ENCODE measurements at regions not wholly inside any gene's neighbourhood (a gene's known extent, or its start where the extent isn't known, plus 50 kb on each side); places are given as distances from the start of the nearest gene placed in this dataset.

DNA sequence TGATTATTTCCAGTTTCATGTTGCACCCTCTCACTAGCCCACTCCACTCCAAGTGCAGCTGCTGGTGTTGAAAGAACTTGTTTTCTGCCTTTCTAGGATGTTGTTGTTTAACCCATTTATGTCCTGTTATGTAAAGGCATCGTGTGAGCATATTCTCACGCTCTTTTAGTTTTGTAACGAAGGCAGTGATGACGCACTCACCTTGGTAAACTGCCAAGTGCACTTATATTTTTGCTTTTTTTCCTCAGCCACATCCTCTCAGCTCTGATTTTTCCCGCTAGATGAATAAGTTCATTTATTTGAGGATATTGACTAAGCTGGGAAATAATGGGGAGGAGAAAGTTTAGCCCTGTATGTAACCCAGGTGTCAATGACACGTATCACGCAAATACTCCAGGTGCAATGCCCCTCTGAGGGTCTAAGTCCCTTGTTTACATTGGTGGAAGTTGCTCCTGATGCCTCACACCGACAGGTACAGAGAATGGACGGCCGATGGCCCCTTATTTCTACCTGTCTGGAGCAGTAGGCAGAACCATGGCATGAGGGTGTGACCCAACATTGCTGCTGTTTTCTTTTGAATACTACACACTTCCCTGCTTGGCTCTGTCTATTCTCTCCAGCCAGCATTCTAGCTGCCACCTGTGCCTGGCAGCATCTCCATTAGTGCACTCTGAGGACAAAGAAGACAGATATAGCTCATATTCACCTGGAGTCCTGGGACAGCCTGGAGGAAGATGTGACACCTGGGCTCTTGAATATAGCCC is 132.7 kb upstream of the SLC24A3 start:
- Histone ChIP-seq H3K9me3 (no peaks in the 10 kb centered on the region), H3K4me3 (no peak overlapping the region), H3K27ac (no peak overlapping the region), H3K36me3 (no peaks in the 10 kb centered on the region), H3K4me1 (no peaks in the 10 kb centered on the region), H3K27me3 (no peaks in the 10 kb centered on the region)
- 64 to 68% methylated on average over 7 to 8 of the region's 10 CpGs for WGBS, 2 donors
- intact Hi-C loops (cut with DNase I): no loop called here
- DNase-seq: no peak
- TF ChIP-seq POLR2A (IDR thresholded peaks at IDR 0.05) (no peak), CTCF (IDR thresholded peaks at IDR 0.05) (no peak)

DNA sequence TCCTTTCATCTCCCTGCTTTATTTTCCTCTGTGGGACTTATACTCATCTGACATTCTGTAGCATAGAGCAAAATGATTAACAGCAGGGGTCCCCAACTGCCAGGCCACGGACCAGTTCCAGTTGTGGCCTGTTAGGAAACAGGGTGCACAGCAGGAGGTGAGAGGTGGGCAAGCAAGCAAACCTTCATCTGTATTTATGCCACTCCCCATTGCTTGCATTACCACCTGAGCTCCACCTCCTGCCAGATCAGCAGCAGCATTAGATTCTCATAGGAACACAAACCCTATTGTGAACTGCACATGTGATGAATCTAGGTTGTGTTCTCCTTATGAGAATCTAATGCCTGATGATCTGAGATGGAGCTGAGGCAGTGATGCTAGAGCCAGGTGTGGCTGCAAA is 130.5 kb upstream of the SLC24A3 start:
- no peak overlapping the region for H3K4me3 ChIP-seq
- 56 to 63% methylated on average over 1 of the region's 1 CpG for WGBS, 2 donors
- no peak overlapping the region for H3K27ac ChIP-seq
- no peak for DNase-seq
- TF ChIP-seq POLR2A (IDR thresholded peaks at IDR 0.05): no peak
- TF ChIP-seq CTCF (IDR thresholded peaks at IDR 0.05): no peak
- intact Hi-C loops (cut with DNase I): no loop called here
- no peaks in the 10 kb centered on the region for H3K4me1 ChIP-seq
- no peaks in the 10 kb centered on the region for H3K9me3 ChIP-seq
- H3K27me3 ChIP-seq: no peaks in the 10 kb centered on the region
- no peaks in the 10 kb centered on the region for H3K36me3 ChIP-seq

DNA sequence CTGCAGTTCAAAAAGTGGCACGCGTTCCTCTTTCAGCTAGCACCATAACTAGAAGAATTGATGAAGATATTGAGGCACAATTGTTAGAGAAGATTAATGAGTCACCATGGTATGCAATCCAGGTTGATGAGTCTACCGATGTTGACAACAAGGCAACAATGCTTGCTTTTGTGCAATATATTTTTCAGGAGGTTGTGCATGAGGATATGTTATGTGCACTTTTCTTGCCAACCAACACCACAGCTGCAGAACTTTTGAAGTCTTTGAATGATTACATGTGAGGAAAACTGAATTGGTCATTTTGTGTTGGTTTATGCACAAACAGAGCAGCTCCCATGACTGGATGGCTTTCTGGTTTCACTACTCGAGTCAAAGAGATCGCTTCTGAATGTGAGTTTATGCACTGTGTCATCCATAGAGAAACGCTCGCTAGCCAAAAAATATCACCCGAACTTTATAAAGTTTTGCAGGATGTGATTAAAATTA is 129.3 kb upstream of the SLC24A3 start:
- Histone ChIP-seq H3K9me3 (no peaks in the 10 kb centered on the region), H3K36me3 (no peaks in the 10 kb centered on the region), H3K27me3 (no peaks in the 10 kb centered on the region), H3K27ac (no peak overlapping the region), H3K4me3 (no peak overlapping the region), H3K4me1 (no peaks in the 10 kb centered on the region)
- DNase-seq: no peak
- intact Hi-C loops (cut with DNase I): no loop called here
- WGBS, 2 donors: 76 to 77% methylated on average over 8 of the region's 8 CpGs
- TF ChIP-seq CTCF (IDR thresholded peaks at IDR 0.05) (no peak), POLR2A (IDR thresholded peaks at IDR 0.05) (no peak)

DNA sequence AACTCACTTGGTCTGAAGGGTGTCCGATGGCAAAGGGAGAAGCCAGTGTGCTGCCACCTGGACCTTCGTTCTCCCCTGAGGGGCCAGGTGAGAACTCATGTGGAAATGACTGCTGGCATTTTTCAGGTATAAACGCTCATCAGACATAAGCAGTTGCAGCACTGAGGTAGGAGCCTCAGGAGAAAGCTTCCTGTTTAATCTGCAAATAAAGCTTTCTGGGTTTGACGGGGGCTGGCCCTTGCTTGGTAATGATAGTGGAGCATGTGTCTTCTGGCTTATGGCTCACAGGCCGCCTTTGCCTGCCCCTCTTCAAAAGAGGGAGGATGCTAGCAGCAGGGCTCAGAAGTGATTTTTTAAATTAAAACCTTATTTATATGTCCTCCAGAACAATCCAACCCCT is 122.1 kb upstream of the SLC24A3 start:
- Histone ChIP-seq H3K9me3 (no peaks in the 10 kb centered on the region), H3K27ac (no peak overlapping the region), H3K4me1 (no peaks in the 10 kb centered on the region), H3K4me3 (no peak overlapping the region), H3K36me3 (no peaks in the 10 kb centered on the region), H3K27me3 (no peaks in the 10 kb centered on the region)
- 64 to 69% methylated on average over 2 to 5 of the region's 5 CpGs for WGBS, 2 donors
- no peak for DNase-seq
- intact Hi-C loops (cut with DNase I): no loop called here
- TF ChIP-seq POLR2A (IDR thresholded peaks at IDR 0.05) (no peak), CTCF (IDR thresholded peaks at IDR 0.05) (no peak)

DNA sequence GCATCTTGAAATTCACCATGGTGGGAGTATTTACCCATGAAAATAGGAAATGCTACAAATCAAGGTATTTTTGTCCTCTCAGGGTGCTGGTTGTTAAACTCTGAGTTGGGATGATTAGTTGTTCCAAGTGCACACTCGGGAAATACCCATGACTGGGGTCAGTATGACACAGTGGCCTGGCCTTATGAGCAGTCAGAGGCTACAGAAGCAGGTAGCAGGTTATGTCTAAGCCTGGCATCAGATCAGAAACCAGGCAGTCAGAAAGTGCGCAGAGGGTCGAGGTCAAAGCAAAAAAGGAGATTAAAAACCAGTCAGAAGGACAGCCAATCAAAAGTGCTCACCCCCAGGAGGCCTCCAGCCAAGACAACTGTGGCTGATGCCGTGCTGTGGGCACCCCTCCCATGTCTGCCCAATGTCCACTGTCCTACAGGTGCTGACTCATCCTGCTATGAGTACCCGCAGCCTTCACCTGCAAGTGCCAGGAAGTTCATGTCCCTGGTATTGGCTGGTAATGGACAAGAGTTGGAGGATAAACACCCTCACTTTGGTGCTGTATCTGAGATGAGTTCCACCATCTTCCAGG is 117.4 kb upstream of the SLC24A3 start:
- Histone ChIP-seq H3K36me3 (no peaks in the 10 kb centered on the region), H3K27me3 (no peaks in the 10 kb centered on the region), H3K27ac (no peak overlapping the region), H3K4me3 (no peak overlapping the region), H3K9me3 (no peaks in the 10 kb centered on the region), H3K4me1 (no peaks in the 10 kb centered on the region)
- DNase-seq: no peak
- no peak for TF ChIP-seq POLR2A (IDR thresholded peaks at IDR 0.05)
- no peak for TF ChIP-seq CTCF (IDR thresholded peaks at IDR 0.05)
- intact Hi-C loops (cut with DNase I): no loop called here
- WGBS, 2 donors: 70 to 73% methylated on average over 3 to 5 of the region's 5 CpGs
